ENCODE measurements at regions not wholly inside any gene's neighbourhood (a gene's known extent, or its start where the extent isn't known, plus 50 kb on each side); places are given as distances from the start of the nearest gene placed in this dataset.

DNA sequence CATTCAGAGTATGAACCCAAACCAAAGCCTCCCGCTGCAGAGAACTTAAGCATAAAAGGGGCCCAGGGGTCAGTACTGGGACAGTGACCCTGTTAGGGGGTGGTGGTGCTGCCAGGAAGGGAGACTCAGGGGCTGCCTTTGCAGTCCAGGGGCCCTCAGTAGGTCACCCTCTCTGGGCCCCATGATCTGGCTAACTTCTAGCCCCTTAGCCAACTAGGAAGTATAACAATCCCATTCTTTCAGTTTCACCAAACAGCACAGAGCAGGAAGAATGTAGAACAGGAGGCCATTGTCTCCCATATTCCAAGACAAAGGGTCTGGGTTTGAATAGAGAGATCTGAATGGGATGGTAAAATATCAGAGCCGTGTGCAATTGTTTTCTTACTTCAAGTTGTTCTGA, 378.6 kb upstream of the C16orf82 start:
- Mint-ChIP-seq H3K36me3 (ENCODE audit: low read depth) (no peaks in the 10 kb centered on the region), H3K4me3 (no peak overlapping the region), H3K9me3 (peaks cover 3% of the 10 kb centered on the region), H3K27ac (no peak overlapping the region), H3K4me1 (no peaks in the 10 kb centered on the region), H3K27me3 (ENCODE audit: low read depth) (no peaks in the 10 kb centered on the region)
- no peak for TF ChIP-seq CTCF (IDR thresholded peaks at IDR 0.05; ENCODE audit: unreplicated experiment in 3 of 3)

DNA sequence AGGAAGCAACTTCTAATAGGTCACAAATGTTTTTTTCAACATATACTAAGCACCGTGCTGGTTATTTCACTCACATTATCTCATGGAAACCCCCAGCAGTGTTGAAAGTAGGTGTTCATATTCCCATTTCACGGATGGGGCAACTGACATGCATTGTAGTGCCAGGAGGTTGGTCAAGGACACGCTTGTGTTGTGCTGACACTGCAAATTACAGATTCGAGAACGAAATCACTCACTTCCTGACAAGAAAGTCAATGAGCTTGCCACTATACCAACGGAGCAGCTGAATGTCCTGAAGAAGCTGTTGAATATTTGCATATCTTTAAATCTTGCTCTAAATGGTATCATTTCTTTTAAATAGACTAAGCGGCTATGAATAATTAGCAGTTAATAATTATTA, 378.0 kb upstream of the C16orf82 start:
- Mint-ChIP-seq H3K4me1 (no peaks in the 10 kb centered on the region), H3K27ac (no peak overlapping the region), H3K27me3 (ENCODE audit: low read depth) (no peaks in the 10 kb centered on the region), H3K4me3 (no peak overlapping the region), H3K9me3 (peaks cover 3% of the 10 kb centered on the region), H3K36me3 (ENCODE audit: low read depth) (no peaks in the 10 kb centered on the region)
- no peak for TF ChIP-seq CTCF (IDR thresholded peaks at IDR 0.05; ENCODE audit: unreplicated experiment in 3 of 3)

- TF ChIP-seq CTCF (IDR thresholded peaks at IDR 0.05; ENCODE audit: unreplicated experiment in 3 of 3): no peak
- Mint-ChIP-seq H3K36me3 (ENCODE audit: low read depth) (no peaks in the 10 kb centered on the region), H3K27ac (no peak overlapping the region), H3K4me1 (no peaks in the 10 kb centered on the region), H3K27me3 (ENCODE audit: low read depth) (no peaks in the 10 kb centered on the region), H3K9me3 (peaks cover 2% of the 10 kb centered on the region), H3K4me3 (no peak overlapping the region)
These were observed 374.1 kb upstream of the C16orf82 start for GRCh38 chr16:26692658-26693057.

DNA sequence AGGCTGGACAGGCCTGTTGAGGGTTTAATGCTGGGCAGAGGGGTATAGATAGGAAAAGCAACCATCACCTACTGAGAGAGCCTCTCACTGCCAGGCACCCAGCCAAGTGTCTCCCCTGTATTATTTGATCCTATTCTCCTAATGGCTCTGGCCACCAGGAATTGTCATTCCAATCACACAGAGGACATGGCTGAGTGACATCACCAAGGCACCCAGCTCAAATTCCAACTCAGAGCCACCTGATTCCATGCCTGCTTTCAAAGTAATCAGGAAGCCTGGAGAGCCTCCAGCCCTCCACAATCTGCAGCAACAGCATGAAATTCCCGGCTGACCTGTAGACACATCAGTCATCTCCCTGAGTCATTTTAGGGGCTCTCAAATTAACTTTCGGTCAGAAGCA, 368.9 kb upstream of the C16orf82 start:
- Mint-ChIP-seq H3K36me3 (ENCODE audit: low read depth) (no peaks in the 10 kb centered on the region), H3K4me3 (no peak overlapping the region), H3K9me3 (peaks cover 11% of the 10 kb centered on the region), H3K27ac (no peak overlapping the region), H3K27me3 (ENCODE audit: low read depth) (no peaks in the 10 kb centered on the region), H3K4me1 (no peaks in the 10 kb centered on the region)
- no peak for TF ChIP-seq CTCF (IDR thresholded peaks at IDR 0.05; ENCODE audit: unreplicated experiment in 3 of 3)

DNA sequence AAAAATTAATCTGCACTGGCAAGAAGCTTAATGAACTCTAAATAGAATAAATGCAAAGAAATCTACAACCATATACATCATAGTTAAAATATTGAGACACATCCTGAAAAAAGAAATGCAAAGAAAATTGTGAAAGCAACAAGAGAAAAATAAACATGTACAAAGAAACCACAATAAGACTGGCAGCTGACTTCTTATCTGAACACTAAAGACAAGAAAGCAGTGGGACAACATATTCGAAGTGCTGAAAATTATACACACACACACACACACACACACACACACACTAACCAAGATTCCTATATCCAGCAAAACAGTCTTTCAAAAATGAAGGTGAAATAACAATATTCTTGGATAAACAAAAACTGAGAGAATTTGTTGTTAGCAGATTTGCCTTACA, 366.5 kb upstream of the C16orf82 start:
- Mint-ChIP-seq H3K27ac (no peak overlapping the region), H3K4me1 (no peaks in the 10 kb centered on the region), H3K36me3 (ENCODE audit: low read depth) (no peaks in the 10 kb centered on the region), H3K9me3 (peaks cover 11% of the 10 kb centered on the region), H3K27me3 (ENCODE audit: low read depth) (no peaks in the 10 kb centered on the region), H3K4me3 (no peak overlapping the region)
- TF ChIP-seq CTCF (IDR thresholded peaks at IDR 0.05; ENCODE audit: unreplicated experiment in 3 of 3): no peak

DNA sequence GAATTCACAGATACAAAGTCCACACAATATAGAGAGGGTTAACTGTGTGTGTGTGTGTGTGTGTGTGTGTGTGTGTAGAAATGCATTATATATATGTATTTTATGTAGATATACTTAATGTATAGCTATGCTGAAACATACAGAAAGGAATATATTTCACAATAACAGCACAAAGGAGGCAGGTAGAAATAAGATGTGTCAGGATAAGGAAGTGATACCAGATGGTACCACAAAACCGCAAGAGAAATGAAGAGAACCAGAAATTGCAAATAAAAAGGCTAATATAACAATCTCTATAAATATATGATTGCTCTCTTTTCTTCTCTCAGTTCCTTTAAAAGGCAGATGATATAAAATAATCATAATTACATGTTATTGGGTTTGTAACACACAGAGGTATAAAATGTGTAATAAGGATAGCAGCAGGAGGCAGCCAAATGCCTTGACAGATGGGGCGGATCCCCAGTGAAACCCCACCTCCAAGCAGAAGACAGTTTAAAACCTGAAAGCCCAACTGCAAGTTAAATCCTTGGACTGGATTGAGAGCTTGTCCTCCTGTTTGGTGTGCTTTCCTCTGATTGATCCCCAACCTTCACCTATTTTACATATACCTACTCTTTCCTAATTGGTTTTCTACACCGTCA, 365.4 kb upstream of the C16orf82 start:
- no peak overlapping the region for H3K4me3 Mint-ChIP-seq
- peaks cover 11% of the 10 kb centered on the region for H3K9me3 Mint-ChIP-seq
- no peak for TF ChIP-seq CTCF (IDR thresholded peaks at IDR 0.05; ENCODE audit: unreplicated experiment in 3 of 3)
- H3K36me3 Mint-ChIP-seq (ENCODE audit: low read depth): no peaks in the 10 kb centered on the region
- H3K4me1 Mint-ChIP-seq: no peaks in the 10 kb centered on the region
- H3K27me3 Mint-ChIP-seq (ENCODE audit: low read depth): no peaks in the 10 kb centered on the region
- no peak overlapping the region for H3K27ac Mint-ChIP-seq
